T-helper 2 cell treated with Interferon-gamma antibody and Interleukin-4, amounts not matched to agents 5 μg/mL and 100 μg/mL, for 36 hours (primary cell): ENCODE measurements at regions not wholly inside any gene's neighbourhood (a gene's known extent, or its start where the extent isn't known, plus 50 kb on each side); places are given as distances from the start of the nearest gene placed in this dataset.
"Not testable (repeated sequence)": the region's sequence is repeated elsewhere in the genome, so short reads cannot be mapped to it uniquely, and the experiment has no call there.

ENCODE experiments used
- DNase-seq: peaks from one replicate; pipeline ENCODE4 v3.0.0; 2021; ENCODE audit warnings: low spot score
- H3K27ac Mint-ChIP-seq: one replicate; pipeline ENCODE4 v1.8.0; 2021; ENCODE audit warnings: mild to moderate bottlenecking, mixed read lengths
- H3K27me3 Mint-ChIP-seq: one replicate; pipeline ENCODE4 v1.8.0; 2021; ENCODE audit warnings: low read depth, mixed read lengths
- H3K36me3 Mint-ChIP-seq: one replicate; pipeline ENCODE4 v1.8.0; 2021; ENCODE audit warnings: low read depth, mixed read lengths
- H3K4me1 Mint-ChIP-seq: one replicate; pipeline ENCODE4 v1.8.0; 2021; ENCODE audit warnings: low read depth, mixed read lengths
- H3K4me3 Mint-ChIP-seq: one replicate; pipeline ENCODE4 v1.8.0; 2022; ENCODE audit warnings: mild to moderate bottlenecking, moderate library complexity, mixed read lengths
- H3K9me3 Mint-ChIP-seq: one replicate; pipeline ENCODE4 v1.8.0; 2021; ENCODE audit warnings: mixed read lengths

- H3K27me3 Mint-ChIP-seq: no peaks in the 10 kb centered on the region
- H3K36me3 Mint-ChIP-seq: no peaks in the 10 kb centered on the region
- no peak for DNase-seq
- no peak overlapping the region for H3K27ac Mint-ChIP-seq
- H3K9me3 Mint-ChIP-seq: peaks cover 23% of the 10 kb centered on the region
- H3K4me3 Mint-ChIP-seq: no peak overlapping the region
- no peaks in the 10 kb centered on the region for H3K4me1 Mint-ChIP-seq
These were observed 640.9 kb upstream of the MIR17HG start for GRCh38 chr13:90706631-90707030.

- DNase-seq: no peak
- Mint-ChIP-seq H3K4me1 (no peaks in the 10 kb centered on the region), H3K36me3 (no peaks in the 10 kb centered on the region), H3K27ac (no peak overlapping the region), H3K4me3 (no peak overlapping the region), H3K9me3 (peaks cover 22% of the 10 kb centered on the region), H3K27me3 (no peaks in the 10 kb centered on the region)
These were observed 639.4 kb upstream of the MIR17HG start for GRCh38 chr13:90708128-90708527.

DNA sequence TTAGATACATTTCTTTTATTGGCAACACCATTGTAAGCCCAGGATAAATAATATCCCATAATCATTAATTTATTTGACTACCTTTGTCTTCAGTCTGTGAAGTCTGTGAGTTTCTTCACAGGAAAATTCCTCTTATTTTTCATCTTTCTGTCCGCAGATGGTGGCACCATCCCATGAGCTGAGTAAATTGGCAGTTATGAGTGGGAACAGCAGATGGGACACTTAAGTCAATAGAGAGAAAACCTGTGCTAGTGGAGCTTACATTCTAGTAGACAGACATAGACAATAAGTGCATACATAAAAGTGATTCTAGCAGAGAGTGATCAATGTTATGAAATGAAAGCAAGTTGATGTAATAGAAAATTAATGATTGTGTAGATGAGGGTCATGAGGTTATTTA is 638.2 kb upstream of the MIR17HG start:
- Mint-ChIP-seq H3K36me3 (no peaks in the 10 kb centered on the region), H3K4me1 (no peaks in the 10 kb centered on the region), H3K9me3 (peaks cover 28% of the 10 kb centered on the region), H3K4me3 (no peak overlapping the region), H3K27ac (no peak overlapping the region), H3K27me3 (no peaks in the 10 kb centered on the region)
- no peak for DNase-seq

- Mint-ChIP-seq H3K4me3 (no peak overlapping the region), H3K9me3 (peaks cover 28% of the 10 kb centered on the region), H3K27me3 (no peaks in the 10 kb centered on the region)
These were observed 637.2 kb upstream of the MIR17HG start for GRCh38 chr13:90710164-90710759.

GRCh38 chr13:90713441-90714133 is 633.9 kb upstream of the MIR17HG start:
- peaks cover 13% of the 10 kb centered on the region for H3K9me3 Mint-ChIP-seq
- DNase-seq: no peak
- no peak overlapping the region for H3K4me3 Mint-ChIP-seq
- H3K27me3 Mint-ChIP-seq: no peaks in the 10 kb centered on the region
- no peak overlapping the region for H3K27ac Mint-ChIP-seq
- no peaks in the 10 kb centered on the region for H3K36me3 Mint-ChIP-seq
- H3K4me1 Mint-ChIP-seq: no peaks in the 10 kb centered on the region

More at GRCh38 chr13:90710164-90710759, 637.2 kb upstream of the MIR17HG start:
- H3K4me1 Mint-ChIP-seq: no peaks in the 10 kb centered on the region
- H3K36me3 Mint-ChIP-seq: no peaks in the 10 kb centered on the region
- no peak overlapping the region for H3K27ac Mint-ChIP-seq
- DNase-seq: no peak

DNA sequence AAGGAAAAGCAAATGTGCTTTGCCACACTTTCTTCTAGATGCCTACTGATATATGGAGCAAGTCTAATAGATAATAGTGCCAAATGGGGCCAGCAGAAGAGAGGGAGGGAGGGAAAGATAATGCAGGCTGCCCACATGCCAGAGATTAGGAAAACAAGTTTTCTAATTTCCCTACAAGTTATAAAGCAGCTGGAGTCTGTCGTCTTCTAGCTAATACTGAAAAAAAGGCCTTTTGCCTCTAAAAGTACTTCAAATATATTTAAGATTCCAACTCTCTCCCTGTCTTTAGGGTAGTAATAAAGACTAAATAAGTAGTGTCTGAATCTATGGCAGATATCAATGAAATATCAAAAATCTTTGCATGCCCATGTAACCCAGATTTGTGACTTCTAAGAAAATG is 632.0 kb upstream of the MIR17HG start:
- H3K36me3 Mint-ChIP-seq: no peaks in the 10 kb centered on the region
- no peaks in the 10 kb centered on the region for H3K4me1 Mint-ChIP-seq
- no peak for DNase-seq
- no peak overlapping the region for H3K4me3 Mint-ChIP-seq
- H3K27ac Mint-ChIP-seq: no peak overlapping the region
- H3K27me3 Mint-ChIP-seq: no peaks in the 10 kb centered on the region
- peaks cover 13% of the 10 kb centered on the region for H3K9me3 Mint-ChIP-seq

GRCh38 chr13:90717451-90717936 is 630.0 kb upstream of the MIR17HG start:
- H3K9me3 Mint-ChIP-seq: peaks cover 17% of the 10 kb centered on the region
- no peak for DNase-seq
- no peaks in the 10 kb centered on the region for H3K4me1 Mint-ChIP-seq
- no peaks in the 10 kb centered on the region for H3K36me3 Mint-ChIP-seq
- H3K27ac Mint-ChIP-seq: no peak overlapping the region
- H3K4me3 Mint-ChIP-seq: no peak overlapping the region
- H3K27me3 Mint-ChIP-seq: no peaks in the 10 kb centered on the region

- H3K27me3 Mint-ChIP-seq: no peaks in the 10 kb centered on the region
- no peak overlapping the region for H3K27ac Mint-ChIP-seq
- no peaks in the 10 kb centered on the region for H3K36me3 Mint-ChIP-seq
These were observed 628.0 kb upstream of the MIR17HG start for GRCh38 chr13:90719461-90719860.

DNA sequence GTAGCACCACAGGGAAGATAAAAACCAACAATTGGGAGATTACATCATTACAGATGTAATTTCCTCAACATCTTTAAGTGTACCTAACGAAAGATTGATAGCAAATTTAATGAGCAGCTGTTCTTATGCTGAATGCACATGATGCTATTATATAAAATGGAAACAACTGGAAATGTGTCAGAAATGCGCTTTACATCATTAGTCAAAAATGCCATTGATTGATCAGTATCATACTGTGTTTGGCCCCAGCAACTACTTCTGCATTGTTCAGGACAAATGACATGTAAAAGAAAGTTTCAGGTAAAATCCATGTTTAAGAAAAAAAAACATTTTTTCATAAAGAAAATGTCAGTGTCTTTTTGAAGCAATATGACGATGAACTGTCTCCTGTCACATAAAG is 625.5 kb upstream of the MIR17HG start:
- Mint-ChIP-seq H3K36me3 (no peaks in the 10 kb centered on the region), H3K27me3 (no peaks in the 10 kb centered on the region), H3K9me3 (peaks cover 12% of the 10 kb centered on the region), H3K27ac (no peak overlapping the region), H3K4me1 (no peaks in the 10 kb centered on the region), H3K4me3 (no peak overlapping the region)
- no peak for DNase-seq

More at GRCh38 chr13:90719461-90719860, 628.0 kb upstream of the MIR17HG start:
- H3K4me3 Mint-ChIP-seq: no peak overlapping the region
- peaks cover 5% of the 10 kb centered on the region for H3K9me3 Mint-ChIP-seq
- no peak for DNase-seq
- no peaks in the 10 kb centered on the region for H3K4me1 Mint-ChIP-seq

DNA sequence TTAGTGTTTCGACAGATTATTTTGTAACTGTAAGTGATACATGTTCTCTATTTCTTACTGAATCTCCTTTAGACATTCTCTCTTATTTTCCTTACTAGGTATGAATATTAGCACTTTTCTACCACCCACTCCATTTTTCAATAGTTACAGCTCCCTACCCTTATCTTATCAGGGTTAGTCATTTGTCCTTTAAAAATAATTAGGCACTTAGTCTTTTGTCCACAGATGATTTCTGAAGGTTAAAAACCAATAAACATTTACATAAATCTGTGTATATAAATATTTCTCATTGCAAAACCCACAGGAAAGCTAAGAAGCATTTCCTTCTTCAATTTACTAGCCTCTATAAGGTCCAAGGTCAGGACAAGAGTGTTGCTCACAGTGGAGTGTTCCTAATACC is 624.1 kb upstream of the MIR17HG start:
- no peak for DNase-seq
- H3K27ac Mint-ChIP-seq: no peak overlapping the region

GRCh38 chr13:90726375-90726774 is 621.1 kb upstream of the MIR17HG start:
- Mint-ChIP-seq H3K4me3 (no peak overlapping the region), H3K4me1 (no peaks in the 10 kb centered on the region), H3K9me3 (peaks cover 33% of the 10 kb centered on the region), H3K27me3 (no peaks in the 10 kb centered on the region), H3K36me3 (no peaks in the 10 kb centered on the region), H3K27ac (no peak overlapping the region)
- no peak for DNase-seq

More for the DNA sequence above, 624.1 kb upstream of the MIR17HG start:
- Mint-ChIP-seq H3K4me1 (no peaks in the 10 kb centered on the region), H3K36me3 (no peaks in the 10 kb centered on the region), H3K27me3 (no peaks in the 10 kb centered on the region), H3K4me3 (no peak overlapping the region), H3K9me3 (peaks cover 17% of the 10 kb centered on the region)

DNA sequence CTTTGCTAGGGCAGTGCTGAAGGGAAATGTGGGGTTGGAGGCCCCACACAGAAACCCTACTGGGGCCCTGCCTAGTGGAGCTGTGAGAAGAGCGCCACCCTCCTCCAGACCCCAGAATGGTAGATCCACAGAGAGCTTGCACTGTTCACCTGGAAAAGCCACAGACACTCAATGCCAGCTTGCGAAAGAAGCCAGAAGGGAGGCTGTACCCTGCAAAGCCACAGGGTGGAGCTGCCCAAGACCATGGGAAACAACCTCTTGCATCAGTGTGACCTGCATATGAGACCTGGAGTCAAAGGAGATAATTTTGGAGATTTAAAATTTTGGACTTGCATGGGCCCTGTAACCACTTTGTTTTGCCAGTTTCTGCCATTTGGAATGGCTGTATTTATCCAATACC is 615.4 kb upstream of the MIR17HG start:
- Mint-ChIP-seq H3K9me3 (peaks cover 42% of the 10 kb centered on the region), H3K4me1 (no peaks in the 10 kb centered on the region), H3K4me3 (no peak overlapping the region), H3K36me3 (no peaks in the 10 kb centered on the region), H3K27ac (no peak overlapping the region), H3K27me3 (no peaks in the 10 kb centered on the region)
- no peak for DNase-seq

GRCh38 chr13:90734497-90734896 is 613.0 kb upstream of the MIR17HG start:
- not testable (repeated sequence) for H3K27ac Mint-ChIP-seq, H3K27me3 Mint-ChIP-seq, H3K4me1 Mint-ChIP-seq, DNase-seq, H3K4me3 Mint-ChIP-seq, H3K36me3 Mint-ChIP-seq
- peaks cover 35% of the 10 kb centered on the region for H3K9me3 Mint-ChIP-seq

- Mint-ChIP-seq H3K4me3 (no peak overlapping the region), H3K36me3 (no peaks in the 10 kb centered on the region), H3K9me3 (peaks cover 19% of the 10 kb centered on the region), H3K4me1 (no peaks in the 10 kb centered on the region), H3K27me3 (no peaks in the 10 kb centered on the region), H3K27ac (no peak overlapping the region)
- DNase-seq: no peak
These were observed 608.6 kb upstream of the MIR17HG start for GRCh38 chr13:90738881-90739280.
